HG02981 (cell line): ENCODE measurements at regions not wholly inside any gene's neighbourhood (a gene's known extent, or its start where the extent isn't known, plus 50 kb on each side); places are given as distances from the start of the nearest gene placed in this dataset.
"Not testable (repeated sequence)": the region's sequence is repeated elsewhere in the genome, so short reads cannot be mapped to it uniquely, and the experiment has no call there.

ENCODE experiments used
- ATAC-seq: cut with Tn5 transposase; IDR thresholded peaks from one replicate; pipeline ENCODE4 v1.9.1; 2021; ENCODE audit warnings: mild to moderate bottlenecking, moderate library complexity; ENCODE audit not compliant: unreplicated experiment

GRCh38 chr3:187995667-187996066, 158.3 kb upstream of the LPP start:
- no peak for ATAC-seq

GRCh38 chr3:187996609-187997008, 157.3 kb upstream of the LPP start:
- ATAC-seq, result no peak

- no peak for ATAC-seq
Observed at GRCh38 chr3:187997490-187997889, 156.5 kb upstream of the LPP start.

- ATAC-seq, result no peak
Observed at GRCh38 chr3:187997946-187998561, 155.9 kb upstream of the LPP start.

GRCh38 chr3:187998611-187999010, 155.3 kb upstream of the LPP start:
- ATAC-seq, result no peak

- no peak for ATAC-seq
Observed at GRCh38 chr3:187999821-188000220, 154.1 kb upstream of the LPP start.

- no peak for ATAC-seq
Observed at GRCh38 chr3:188000361-188000861, 153.5 kb upstream of the LPP start.

- ATAC-seq, result no peak
Observed at GRCh38 chr3:188001093-188001492, 152.9 kb upstream of the LPP start.

- ATAC-seq, result no peak
Observed at GRCh38 chr3:188001926-188002325, 152.0 kb upstream of the LPP start.

GRCh38 chr3:188002626-188003138, 151.3 kb upstream of the LPP start:
- no peak for ATAC-seq

- no peak for ATAC-seq
Observed at GRCh38 chr3:188003188-188004171, 150.5 kb upstream of the LPP start.

- ATAC-seq, result no peak
Observed at GRCh38 chr3:188006726-188007393, 147.1 kb upstream of the LPP start.

- no peak for ATAC-seq
Observed at GRCh38 chr3:188007897-188008296, 146.1 kb upstream of the LPP start.

- ATAC-seq, result no peak
Observed at GRCh38 chr3:188008582-188009213, 145.3 kb upstream of the LPP start.

GRCh38 chr3:188010478-188010877, 143.5 kb upstream of the LPP start:
- ATAC-seq, result no peak

- no peak for ATAC-seq
Observed at GRCh38 chr3:188019727-188020126, 134.2 kb upstream of the LPP start.

- ATAC-seq, result no peak
Observed at GRCh38 chr3:188021041-188021440, 132.9 kb upstream of the LPP start.

- no peak for ATAC-seq
Observed at GRCh38 chr3:188021502-188022040, 132.4 kb upstream of the LPP start.

GRCh38 chr3:188022902-188023301, 131.1 kb upstream of the LPP start:
- not testable (repeated sequence) for ATAC-seq

- no peak for ATAC-seq
Observed at GRCh38 chr3:188025555-188025954, 128.4 kb upstream of the LPP start.
